Smooth muscle cell (in vitro differentiated cells): ENCODE measurements at regions not wholly inside any gene's neighbourhood (a gene's known extent, or its start where the extent isn't known, plus 50 kb on each side); places are given as distances from the start of the nearest gene placed in this dataset.

ENCODE experiments used
- DNase-seq: peaks from one replicate; lab custom pipeline; 2025; ENCODE audit not compliant: unreplicated experiment; lab: John Stamatoyannopoulos, UW
- H2AFZ ChIP-seq: fragments of 200-600 bp; sonication (generic); 2 replicates; pipeline ENCODE4 v1.6.0; 2016; ENCODE audit warnings: antibody characterized with exemption, low read depth, mild to moderate bottlenecking
- H3F3A ChIP-seq: fragments of 200-600 bp; sonication (generic); 2 replicates; pipeline ENCODE4 v1.6.0; 2017; ENCODE audit warnings: antibody characterized with exemption, low read depth
- H3K27ac ChIP-seq: fragments of 200-600 bp; sonication (generic); 2 replicates; pipeline ENCODE4 v1.5.1; 2016; ENCODE audit warnings: low read depth, mild to moderate bottlenecking
- H3K27me3 ChIP-seq: fragments of 200-600 bp; sonication (generic); 2 replicates; pipeline ENCODE4 v1.6.1; 2016; ENCODE audit warnings: low read depth, mild to moderate bottlenecking
- H3K36me3 ChIP-seq: fragments of 200-600 bp; sonication (generic); 2 replicates; pipeline ENCODE4 v1.5.1; 2016; ENCODE audit warnings: low read depth
- H3K4me1 ChIP-seq: fragments of 200-600 bp; sonication (generic); 2 replicates; pipeline ENCODE4 v1.5.1; 2016; ENCODE audit warnings: low read depth
- H3K4me2 ChIP-seq: fragments of 200-600 bp; sonication (generic); 2 replicates; pipeline ENCODE4 v1.6.0; 2016; ENCODE audit warnings: mild to moderate bottlenecking
- H3K4me3 ChIP-seq: fragments of 200-600 bp; sonication (generic); 2 replicates; pipeline ENCODE4 v1.5.1; 2016; ENCODE audit warnings: mild to moderate bottlenecking
- H3K79me2 ChIP-seq: fragments of 200-600 bp; sonication (generic); 2 replicates; pipeline ENCODE4 v1.6.0; 2016; ENCODE audit warnings: low read depth, mild to moderate bottlenecking
- H3K9ac ChIP-seq: fragments of 200-600 bp; sonication (generic); 2 replicates; pipeline ENCODE4 v1.6.0; 2016; ENCODE audit warnings: low read depth
- H3K9me3 ChIP-seq: fragments of 200-600 bp; sonication (generic); replicated peaks from 2 replicates; pipeline ENCODE4 v1.5.1; 2016; ENCODE audit warnings: low read depth
- H4K20me1 ChIP-seq: fragments of 200-600 bp; sonication (generic); 2 replicates; pipeline ENCODE4 v1.6.0; 2016; ENCODE audit warnings: low read depth
- CTCF ChIP-seq: fragments of 200-600 bp; sonication (generic); IDR thresholded peaks from 2 replicates; pipeline ENCODE4 v1.5.1; 2017; ENCODE audit warnings: borderline replicate concordance, mild to moderate bottlenecking, antibody characterized with exemption; ENCODE audit not compliant: insufficient read depth, poor library complexity, severe bottlenecking
- WGBS: methylation state at CpG from one replicate; pipeline ENCODE4 v1.1.7; 2016; ENCODE audit warnings: low lambda C conversion rate; 5-methylcytosine and 5-hydroxymethylcytosine counted together

- no peak for DNase-seq
- no peaks in the 10 kb centered on the region for H3K36me3 ChIP-seq
- H3K9me3 ChIP-seq: no peaks in the 10 kb centered on the region
- H3K79me2 ChIP-seq: no peaks in the 10 kb centered on the region
- H4K20me1 ChIP-seq: no peaks in the 10 kb centered on the region
- no peaks in the 10 kb centered on the region for H3K4me1 ChIP-seq
- H3K27me3 ChIP-seq: peaks cover 32% of the 10 kb centered on the region
- TF ChIP-seq CTCF: no peak
- WGBS: 96% methylated on average over 2 of the region's 2 CpGs
- no peak overlapping the region for H2AFZ ChIP-seq
- H3F3A ChIP-seq: no peaks in the 10 kb centered on the region
- no peak overlapping the region for H3K9ac ChIP-seq
- no peak overlapping the region for H3K4me3 ChIP-seq
- H3K4me2 ChIP-seq: no peak overlapping the region
- no peak overlapping the region for H3K27ac ChIP-seq
Measured at GRCh38 chr15:88307344-88307743, 50.8 kb upstream of the NTRK3 start.
